Activated CD8-positive, alpha-beta memory T cell treated with anti-CD3 and anti-CD28 coated beads, Interleukin-2, amount 50 U/mL, for 24 hours (primary cell): ENCODE measurements at regions not wholly inside any gene's neighbourhood (a gene's known extent, or its start where the extent isn't known, plus 50 kb on each side); places are given as distances from the start of the nearest gene placed in this dataset.
"Not testable (repeated sequence)": the region's sequence is repeated elsewhere in the genome, so short reads cannot be mapped to it uniquely, and the experiment has no call there.

Experiments
- DNase-seq: peaks from one replicate; pipeline ENCODE4 v3.0.0-alpha.2; 2020; ENCODE audit errors: extremely low read depth

DNA sequence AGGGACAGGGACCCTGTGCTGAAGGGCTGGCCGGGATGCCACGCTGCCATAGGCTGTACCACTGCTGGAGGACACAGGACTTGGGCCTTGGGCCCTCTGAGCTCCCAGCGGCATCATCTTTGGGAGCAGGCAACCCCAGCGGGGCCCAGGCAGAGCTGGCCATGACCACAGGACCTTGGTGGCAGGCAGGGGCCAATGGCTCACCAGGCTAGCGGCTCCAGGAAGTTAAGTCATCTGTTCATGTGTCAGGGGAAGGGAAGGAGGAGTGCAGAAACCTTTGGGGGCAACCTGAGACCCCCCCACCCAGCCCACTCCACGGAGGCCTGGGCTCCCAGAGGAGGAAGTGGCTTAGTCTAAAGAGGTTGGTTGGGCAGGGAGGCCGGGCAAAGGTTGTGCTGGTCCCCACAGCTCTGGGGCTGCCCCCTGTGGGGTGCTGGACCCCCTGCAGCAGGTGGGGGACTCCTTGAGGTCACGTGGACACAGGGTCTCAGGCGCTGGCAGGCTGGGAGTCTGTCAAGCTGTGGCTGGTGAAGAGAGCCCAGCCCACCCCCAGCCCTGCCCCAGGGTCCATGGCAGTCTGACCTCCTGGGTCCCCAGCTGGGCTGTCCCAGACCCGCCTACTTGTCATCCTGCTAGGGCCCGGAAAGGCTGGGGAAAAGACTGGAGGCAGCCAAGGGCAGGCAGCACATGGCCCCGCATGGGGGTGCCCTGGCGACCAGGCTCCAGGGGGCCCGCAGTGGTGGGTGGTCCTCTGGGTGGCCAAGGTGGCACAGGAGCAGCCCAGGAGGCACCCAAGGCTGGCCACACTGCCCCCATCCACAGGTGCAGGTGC is 184.3 kb downstream of the IGLL1 start:
- no peak for DNase-seq

DNA sequence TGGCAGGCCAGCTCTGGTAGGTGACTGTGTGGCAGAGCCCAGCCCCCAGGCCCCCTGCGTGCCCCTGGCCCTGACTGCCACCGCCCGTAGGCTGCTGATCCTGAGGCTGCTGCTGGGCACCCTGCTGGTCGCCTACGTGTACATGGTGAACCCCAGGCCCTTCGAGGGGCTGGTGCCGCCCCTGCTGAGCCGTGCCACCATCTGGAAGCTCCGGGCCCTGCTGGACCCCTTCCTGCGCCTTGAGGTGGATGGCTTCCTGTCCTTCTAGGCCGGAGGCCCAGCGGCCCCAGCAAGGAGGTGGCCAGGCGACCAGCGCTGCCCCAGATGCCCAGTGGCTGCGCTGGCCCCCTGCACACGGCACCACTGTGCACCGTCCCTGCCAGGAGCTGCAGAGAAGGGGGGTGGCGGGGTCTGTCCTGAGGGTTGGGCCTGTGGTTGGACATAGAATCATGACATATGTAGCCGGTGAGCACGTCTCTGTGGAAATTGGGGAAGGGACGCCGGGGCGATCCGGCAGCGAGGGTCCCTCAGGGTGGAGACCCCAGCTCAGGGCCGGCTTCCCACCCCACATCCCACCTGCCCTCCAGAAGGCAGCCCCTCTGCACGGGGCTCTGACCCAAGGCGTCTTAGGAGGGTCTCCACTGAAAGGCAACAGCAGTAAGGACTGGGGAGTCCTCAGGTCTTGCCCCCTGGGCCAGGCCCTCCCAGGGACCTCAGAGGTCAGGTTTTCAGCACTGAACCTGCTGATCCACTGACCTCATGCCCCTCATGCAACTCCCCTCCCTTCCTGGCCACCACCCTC is 185.4 kb downstream of the IGLL1 start:
- no peak for DNase-seq

DNA sequence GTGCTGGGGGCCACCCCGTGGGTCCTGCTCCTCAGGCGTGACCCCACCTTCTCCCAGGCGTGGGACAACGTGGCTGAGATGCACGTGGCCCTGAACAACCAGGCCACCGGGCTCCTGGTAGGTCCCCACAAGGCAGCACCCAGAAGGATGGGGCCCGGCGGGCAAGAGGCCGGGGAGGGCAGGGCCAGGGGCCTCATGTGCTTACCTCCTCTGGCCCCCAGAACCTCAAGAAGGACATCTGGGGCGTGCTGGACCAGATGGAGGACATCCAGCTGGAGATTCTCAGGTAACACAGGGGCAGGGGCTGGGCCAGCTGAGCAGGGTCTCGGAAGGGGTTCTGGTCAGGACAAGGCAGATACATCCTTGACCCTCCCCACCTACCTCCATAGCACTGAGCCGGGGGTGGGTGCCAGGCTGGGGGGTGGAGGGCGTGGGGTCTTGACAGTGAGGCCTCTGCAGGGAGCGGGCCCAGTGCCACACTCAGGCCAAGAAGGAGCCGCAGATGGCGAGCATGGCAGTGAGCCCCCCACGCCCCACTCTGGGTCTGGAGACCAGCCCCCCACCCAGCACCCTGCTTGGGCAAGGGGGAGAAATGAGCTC is 186.3 kb downstream of the IGLL1 start:
- no peak for DNase-seq

DNA sequence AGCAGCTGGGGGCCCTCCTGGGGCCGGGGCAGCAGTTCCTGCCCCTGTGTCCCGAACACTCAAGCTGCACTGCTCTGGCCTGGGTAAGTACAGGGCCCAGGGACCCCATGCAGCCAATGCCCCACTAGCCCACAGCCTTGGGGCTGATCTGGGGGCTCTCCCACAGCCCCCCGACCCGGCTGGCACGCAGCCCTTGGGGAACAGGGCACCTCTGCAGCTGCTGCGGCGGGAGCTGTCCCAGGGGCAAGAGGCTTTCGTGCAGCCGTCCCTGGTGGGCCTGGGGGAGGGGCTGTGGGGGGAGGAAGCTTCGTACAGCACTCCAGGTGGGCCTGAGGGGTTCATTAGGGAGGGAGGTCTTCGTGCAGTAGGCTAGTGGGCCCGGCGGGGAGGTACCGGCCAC is 186.9 kb downstream of the IGLL1 start:
- not testable (repeated sequence) for DNase-seq

DNA sequence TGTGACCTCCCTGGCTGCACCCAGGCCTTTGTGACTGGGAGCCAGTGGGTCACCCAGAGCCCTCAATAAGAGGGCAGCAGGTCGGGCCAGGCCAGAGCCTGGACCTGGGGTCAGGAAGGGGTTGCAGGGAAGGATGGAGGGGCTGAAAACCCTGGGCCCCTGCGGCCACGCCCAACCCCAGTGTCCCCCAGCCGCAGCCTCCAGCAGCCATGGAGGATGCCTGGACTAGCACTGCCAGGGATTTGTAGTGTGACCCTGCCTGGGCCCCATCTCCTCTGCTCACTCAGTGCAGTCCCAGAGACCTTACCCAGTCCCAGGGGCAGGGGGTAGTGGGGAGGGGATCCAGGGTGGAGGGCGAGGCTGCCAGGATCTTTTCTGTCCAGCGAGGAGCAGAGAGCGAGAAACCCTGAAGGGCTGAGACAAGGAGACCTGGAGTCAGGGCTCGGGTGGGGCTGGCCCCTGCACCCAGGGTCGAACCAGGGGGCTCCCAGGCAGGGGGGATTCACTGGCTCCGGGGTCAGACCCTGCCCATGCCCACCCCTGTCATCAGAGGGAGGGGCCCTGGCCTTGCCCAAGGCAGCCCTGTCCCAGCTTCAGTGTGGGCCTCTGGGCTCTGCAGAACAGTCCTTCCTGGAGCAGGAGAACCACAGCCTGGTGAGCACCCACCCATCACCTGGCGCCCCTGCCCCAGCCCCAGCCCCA is 187.5 kb downstream of the IGLL1 start:
- no peak for DNase-seq

DNA sequence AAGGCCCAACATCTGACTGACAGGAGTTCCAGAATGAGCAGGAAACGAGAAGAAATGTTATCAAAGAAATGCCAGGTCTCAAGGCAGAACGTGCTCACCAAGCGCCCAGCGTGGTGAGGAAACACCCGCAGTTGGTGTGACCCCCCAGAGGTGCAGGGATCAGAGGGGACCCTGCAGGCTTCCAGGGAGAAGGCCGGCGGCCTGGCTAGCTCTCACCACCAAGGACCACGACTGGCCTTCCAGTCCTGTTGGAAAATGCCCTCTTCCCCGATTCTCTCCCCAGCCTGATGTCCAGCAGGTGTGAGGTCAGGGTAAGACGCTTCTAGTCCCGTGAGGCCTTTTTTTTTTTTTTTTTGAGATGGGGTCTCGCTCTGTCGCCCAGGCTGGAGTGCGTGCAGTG is 189.1 kb downstream of the IGLL1 start:
- no peak for DNase-seq

DNA sequence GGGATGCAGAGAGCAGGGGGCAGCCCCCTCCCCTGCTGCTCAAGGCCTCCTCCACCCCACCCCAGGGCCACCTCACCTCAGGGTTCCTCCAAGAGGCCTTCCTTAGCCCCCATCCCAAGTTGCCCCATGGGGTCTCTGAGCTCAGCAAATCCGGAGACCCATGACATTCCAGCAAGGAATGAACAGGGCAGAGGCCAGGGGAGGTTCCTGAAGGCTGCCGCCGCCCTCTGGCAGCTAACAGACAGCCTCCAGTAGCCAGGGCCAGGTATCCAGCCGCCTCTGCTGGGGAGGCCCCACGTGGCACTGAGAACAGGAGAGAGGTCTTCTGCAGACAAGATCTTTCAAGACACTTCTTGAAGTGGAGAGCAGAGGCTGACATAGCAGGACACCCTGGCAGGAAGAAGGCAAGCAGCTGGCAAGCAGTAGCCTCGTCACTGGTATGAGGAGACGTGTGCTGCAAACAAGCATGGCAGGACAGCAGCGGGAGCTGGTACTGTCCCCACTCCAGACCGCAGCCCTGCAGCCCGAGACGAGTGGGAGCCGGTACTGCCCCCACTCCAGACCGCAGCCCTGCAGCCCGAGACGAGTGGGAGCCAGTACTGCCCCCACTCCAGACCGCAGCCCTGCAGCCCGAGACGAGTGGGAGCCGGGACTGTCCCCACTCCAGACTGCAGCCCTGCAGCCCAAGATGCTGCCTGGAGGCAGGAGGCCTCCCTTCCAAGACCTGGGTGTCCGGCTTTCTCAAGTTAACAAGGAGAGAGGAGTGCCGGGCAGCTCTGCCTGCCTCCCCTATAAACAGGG is 190.6 kb downstream of the IGLL1 start:
- DNase-seq, result no peak

DNA sequence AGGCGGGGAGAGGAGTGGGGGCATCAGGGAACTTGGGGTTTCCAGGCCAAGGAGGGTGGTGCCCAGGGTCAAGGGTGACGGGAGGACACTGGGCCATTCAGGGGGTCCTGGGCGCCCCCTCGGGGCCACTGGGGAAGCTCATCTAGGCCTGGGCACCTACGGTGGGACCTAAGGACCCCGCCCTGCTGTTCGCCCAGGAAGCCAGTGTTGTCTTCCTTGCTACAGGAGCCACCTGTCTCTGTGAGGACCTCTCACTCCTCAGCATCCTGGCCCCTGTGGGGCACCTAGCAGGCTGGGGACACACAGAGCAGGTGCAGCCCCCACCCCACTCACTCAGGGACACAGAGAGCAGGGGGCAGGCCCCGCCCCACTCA is 191.6 kb downstream of the IGLL1 start:
- DNase-seq, result no peak

DNA sequence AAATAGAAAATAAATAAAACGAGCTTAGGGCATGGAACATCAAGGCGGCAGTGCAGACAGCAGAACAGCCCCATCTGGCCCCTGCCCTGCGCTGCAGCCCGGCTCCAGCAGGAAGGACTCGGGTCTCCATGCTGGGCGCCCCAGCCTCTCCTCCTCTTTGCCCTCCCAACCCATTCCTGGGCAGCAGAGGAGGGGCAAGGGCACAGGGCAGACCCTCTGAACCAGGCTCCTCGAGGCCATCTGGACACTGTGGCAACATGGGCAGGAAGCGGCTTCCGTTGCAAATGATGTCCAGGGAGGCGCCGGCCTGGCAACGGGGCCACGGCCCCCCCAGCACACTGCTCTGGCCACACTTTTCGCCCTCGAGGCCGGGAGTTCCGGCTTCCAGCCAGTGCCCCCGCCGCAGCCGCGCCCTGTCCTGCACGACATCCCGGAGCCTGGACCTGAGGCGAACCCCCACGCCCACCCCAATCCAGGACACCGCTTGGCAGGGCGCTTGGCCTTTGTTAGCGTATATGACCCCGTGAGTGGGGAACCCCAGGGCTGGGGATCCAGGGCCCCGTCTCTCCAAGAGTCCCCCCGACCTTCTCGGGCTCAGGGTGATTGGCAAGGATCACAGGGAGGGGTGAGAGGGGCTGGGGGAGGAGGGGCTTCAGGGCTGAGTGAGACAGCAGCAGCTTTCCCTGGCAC is 192.1 kb downstream of the IGLL1 start:
- DNase-seq, result no peak

DNA sequence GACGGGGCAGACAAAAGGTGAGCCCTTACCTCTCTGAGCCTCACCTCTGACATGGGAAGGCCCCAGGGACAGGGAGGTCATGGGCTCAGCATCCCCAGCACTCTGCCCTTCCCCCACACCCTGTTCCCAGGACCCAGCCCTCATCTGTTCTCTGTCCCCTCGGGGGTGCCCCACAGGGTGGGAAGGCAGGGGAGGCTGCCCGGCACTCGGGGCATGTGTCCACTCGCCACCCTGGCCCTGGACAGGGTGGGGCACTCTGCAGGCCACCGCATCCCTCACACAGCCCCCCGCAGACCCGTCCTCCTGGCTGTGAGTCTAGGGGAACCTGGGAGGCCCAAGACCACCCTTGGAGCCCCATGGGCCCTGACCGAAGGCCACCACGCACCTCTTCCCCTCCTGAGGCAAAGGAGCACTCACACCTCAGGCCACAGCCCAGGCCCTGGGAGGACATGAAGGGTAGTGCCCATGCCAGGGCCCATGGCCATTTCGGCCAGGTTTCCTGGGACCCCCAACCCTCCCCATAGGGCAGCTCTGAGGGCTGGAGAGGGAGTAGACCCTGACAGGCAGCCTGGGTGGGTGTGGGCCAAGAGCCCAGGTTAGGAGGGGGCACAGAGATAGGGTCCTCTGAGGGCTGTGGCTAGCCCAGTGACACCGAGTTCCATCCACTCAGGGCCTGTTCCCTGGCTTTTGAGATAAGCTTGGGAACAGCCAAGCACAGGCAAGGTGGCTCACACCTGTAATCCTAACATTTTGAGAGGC is 193.1 kb downstream of the IGLL1 start:
- DNase-seq, result no peak

DNA sequence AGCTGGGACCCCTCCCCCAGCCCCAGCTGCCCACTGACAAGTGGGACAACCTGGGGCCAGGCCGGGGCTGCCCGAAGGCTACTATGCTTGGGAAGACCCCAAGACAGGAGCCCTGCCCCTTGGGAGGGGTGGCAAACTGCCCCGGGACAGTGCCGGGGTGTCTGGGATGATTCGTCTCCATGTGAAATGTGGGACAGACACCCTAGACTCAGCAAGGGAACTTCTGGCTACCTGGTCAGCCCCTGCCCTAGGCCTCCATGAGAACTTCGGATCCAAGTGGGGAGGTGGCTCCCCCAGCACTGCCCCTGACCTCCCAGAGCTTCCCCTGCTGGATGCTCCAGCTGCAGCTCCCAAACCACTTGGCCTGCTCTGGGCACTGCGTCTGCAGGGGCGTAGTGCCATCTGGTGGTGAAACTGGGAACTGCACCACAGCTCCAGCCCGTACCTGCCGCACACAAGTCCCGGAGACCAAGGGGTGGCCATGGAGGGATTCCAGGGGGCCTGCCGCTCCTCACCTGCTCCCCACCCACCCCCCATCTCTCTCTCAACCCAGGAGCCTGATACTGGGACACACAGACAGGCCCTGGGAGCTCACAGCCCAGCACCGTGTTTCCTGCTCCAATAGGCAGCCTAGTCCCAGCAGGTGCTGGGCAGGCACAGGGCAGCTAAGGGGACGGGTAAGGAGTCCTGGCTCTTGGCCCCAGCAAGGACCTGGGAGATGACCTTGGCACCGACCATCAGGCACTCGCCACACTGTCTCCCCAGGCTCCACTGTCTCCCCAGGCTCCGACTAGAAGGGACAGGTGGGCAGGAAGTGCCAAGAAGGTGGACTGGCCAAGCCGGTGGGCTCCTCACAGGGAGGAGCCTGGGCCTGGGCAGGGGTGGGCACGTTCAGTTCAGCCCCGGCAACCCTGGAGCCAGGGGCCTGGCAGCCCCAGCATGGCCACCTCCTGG is 194.1 kb downstream of the IGLL1 start:
- peak; percentile 35 for DNase-seq

DNA sequence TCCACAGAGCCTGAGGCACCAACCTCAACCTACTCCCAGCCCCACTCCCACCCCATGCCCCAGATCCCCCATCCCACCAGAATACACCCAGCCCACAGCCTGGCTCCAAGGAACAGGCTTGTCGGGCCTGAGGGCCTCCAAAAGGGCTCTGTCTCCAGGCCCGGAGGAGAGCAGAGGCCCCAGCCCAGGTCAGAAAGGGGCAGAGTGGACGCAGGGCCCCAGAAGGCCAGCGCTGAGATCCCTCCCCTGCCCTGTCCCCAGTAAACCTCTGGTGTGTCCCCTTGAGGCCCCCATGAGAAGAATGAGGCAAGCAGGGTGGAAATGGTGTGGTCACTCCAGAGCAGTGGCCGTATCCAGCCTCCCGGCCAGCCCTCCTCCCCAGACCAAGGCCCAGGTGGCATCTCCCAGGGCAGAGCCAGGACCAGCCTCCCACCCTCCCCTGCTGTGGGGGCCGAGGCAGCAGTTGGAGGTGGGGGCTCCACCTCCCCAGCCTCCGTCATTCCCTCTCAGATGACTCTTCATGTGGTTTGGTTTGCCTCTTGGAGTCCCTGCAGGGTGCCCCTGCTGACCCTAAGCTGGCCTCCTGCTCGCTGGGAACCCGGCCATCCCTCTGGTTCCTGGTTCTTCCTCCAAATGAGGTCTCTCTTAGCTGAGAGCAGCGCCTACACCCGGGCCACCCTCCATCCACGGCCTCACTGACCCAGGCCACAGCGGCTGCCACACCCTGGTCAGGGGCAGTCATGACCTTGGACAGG is 195.0 kb downstream of the IGLL1 start:
- no peak for DNase-seq

DNA sequence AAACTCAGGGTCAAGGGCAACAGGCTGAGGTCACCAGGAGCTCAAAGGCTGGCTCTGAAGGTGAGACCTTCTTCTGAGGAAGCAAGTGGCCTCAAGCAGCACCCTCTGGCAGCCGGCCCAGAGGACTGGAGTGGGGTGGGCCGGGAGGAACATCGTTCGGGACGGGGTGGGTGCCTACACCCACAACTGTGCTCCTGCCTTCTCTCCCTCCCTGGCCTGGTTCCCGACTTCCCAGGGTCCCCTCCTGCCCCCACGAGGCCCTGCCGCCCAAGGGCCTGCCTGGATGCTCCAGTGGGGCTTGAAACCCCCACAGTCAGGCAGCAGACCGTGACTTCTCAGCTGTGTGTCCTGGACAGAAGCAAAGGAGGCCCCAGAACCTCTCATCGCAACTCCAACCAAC is 195.7 kb downstream of the IGLL1 start:
- DNase-seq, result no peak

DNA sequence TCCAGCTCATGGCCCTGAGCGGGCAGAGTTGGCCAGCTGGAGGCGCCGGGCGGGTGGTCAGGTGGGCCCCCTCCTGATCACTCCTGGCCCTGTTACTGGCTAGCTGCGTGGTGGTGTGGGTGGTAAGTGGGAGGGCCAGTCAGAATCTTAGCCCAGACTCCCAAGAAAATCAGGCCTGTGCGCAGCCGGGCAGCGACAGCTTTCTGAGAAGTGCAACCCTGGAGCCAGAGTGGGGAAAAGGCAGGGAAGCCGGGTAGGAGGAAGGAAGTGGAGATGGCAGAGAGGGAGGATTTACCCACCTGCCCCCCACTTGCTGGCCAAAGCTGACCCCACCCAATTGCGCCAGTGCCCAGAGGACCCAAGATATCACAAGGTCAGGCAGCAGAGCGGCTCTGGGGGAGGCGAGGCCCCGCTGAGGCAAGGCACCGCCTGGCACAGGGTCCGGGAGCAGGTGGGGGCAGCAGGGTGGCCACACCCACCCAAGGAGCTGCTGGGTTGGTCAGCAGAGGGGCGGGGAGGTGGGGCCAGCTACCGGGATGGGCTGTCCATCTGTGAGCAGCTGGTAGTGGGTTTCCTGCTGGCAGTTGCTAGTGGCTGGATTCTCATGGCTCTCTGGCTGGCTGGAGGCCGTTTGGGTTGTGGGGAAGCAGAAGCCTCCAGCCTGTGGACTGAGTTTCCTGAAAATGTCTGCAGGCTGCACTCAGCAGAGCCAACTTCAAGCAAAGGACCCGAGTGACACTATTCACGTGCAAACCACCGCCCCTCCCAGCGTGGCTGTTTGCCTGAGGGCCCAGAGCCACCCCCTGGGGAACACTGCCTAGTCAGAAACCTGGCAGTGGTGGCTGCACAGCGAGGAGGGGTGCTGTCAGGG is 196.4 kb downstream of the IGLL1 start:
- no peak for DNase-seq

DNA sequence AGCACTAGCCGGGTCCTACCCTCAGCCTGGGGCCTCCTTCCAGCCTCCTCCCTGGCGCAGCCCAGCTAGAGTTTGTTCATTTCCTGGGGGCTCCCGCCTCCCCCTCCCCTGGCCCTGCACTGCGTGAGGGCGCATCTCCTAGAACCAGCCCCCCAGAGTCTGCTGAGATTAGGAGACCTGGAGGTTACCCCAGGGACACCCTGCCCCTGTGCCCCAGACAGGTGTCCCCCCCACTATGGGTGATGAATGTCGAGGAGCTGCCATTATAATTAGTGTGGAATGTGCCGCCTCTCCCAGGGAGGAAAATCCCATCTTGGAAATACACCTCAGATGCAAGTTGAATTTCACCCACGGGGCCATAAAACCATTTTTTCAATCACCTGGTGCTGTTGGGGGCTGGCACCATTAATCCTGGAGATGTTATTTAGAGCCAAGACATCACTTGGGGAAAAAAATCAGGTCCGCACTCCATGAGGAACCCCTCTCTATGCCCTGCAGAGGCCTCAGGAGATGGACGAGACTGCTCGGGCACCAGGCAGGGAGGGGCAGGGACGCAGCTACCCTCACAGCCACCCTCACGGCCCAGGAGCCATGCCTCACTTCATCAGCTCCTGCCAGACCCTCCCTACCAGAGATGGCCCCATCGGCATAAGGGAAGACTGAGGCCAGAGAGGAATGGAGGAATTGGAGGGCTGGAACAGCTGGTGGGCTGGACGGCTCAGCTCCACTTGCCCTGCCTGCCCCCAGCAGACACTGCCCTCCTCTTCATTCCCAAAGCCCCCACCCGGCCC is 197.5 kb downstream of the IGLL1 start:
- DNase-seq, result no peak
